Mesothelial cell of epicardium (in vitro differentiated cells): ENCODE measurements at regions not wholly inside any gene's neighbourhood (a gene's known extent, or its start where the extent isn't known, plus 50 kb on each side); places are given as distances from the start of the nearest gene placed in this dataset.

Experiments used
- DNase-seq, 2 experiments: peaks; one replicate each; pipeline ENCODE4 v3.0.0; 2021; ENCODE audit warnings: low spot score in 2 of 2; ENCODE audit not compliant: unreplicated experiment in 2 of 2
- H3K27ac Mint-ChIP-seq: 2 replicates; pipeline ENCODE4 v1.8.0; 2021; ENCODE audit warnings: mixed read lengths
- H3K27me3 Mint-ChIP-seq: 2 replicates; pipeline ENCODE4 v1.8.0; 2021; ENCODE audit warnings: low read depth, mixed read lengths
- H3K36me3 Mint-ChIP-seq: 2 replicates; pipeline ENCODE4 v1.8.0; 2021; ENCODE audit warnings: mixed read lengths
- H3K4me1 Mint-ChIP-seq: 2 replicates; pipeline ENCODE4 v1.8.0; 2021; ENCODE audit warnings: mixed read lengths
- H3K4me3 Mint-ChIP-seq: 2 replicates; pipeline ENCODE4 v1.8.0; 2021; ENCODE audit warnings: mild to moderate bottlenecking, moderate library complexity, mixed read lengths
- H3K9me3 Mint-ChIP-seq: 2 replicates; pipeline ENCODE4 v1.8.0; 2021; ENCODE audit warnings: mixed read lengths
- CTCF ChIP-seq: fragments of 200-600 bp; sonication (generic); IDR thresholded peaks from one replicate; pipeline ENCODE4 v1.5.0; 2021; ENCODE audit warnings: antibody characterized with exemption; ENCODE audit not compliant: unreplicated experiment

GRCh38 chr2:18067588-18068384, 189.3 kb downstream of the KCNS3 start:
- H3K27me3 Mint-ChIP-seq: peaks cover 16% of the 10 kb centered on the region
- H3K36me3 Mint-ChIP-seq: no peaks in the 10 kb centered on the region
- DNase-seq: no peak
- no peaks in the 10 kb centered on the region for H3K9me3 Mint-ChIP-seq
- peaks cover 43% of the 10 kb centered on the region for H3K4me1 Mint-ChIP-seq
- H3K4me3 Mint-ChIP-seq: no peak overlapping the region
- no peak overlapping the region for H3K27ac Mint-ChIP-seq
- TF ChIP-seq CTCF: no peak

GRCh38 chr2:18066894-18067293, 188.4 kb downstream of the KCNS3 start:
- Mint-ChIP-seq H3K27ac (no peak overlapping the region), H3K4me3 (no peak overlapping the region), H3K4me1 (peaks cover 43% of the 10 kb centered on the region), H3K36me3 (no peaks in the 10 kb centered on the region), H3K9me3 (no peaks in the 10 kb centered on the region), H3K27me3 (peaks cover 9% of the 10 kb centered on the region)
- TF ChIP-seq CTCF: no peak
- no peak for DNase-seq

GRCh38 chr2:18066066-18066465, 187.6 kb downstream of the KCNS3 start:
- no peaks in the 10 kb centered on the region for H3K9me3 Mint-ChIP-seq
- no peak overlapping the region for H3K27ac Mint-ChIP-seq
- DNase-seq: no peak
- no peaks in the 10 kb centered on the region for H3K36me3 Mint-ChIP-seq
- H3K4me3 Mint-ChIP-seq: no peak overlapping the region
- H3K27me3 Mint-ChIP-seq: peaks cover 9% of the 10 kb centered on the region
- TF ChIP-seq CTCF: no peak
- peaks cover 43% of the 10 kb centered on the region for H3K4me1 Mint-ChIP-seq

- H3K4me3 Mint-ChIP-seq: no peak overlapping the region
- peaks cover 9% of the 10 kb centered on the region for H3K27me3 Mint-ChIP-seq
- peaks cover 43% of the 10 kb centered on the region for H3K4me1 Mint-ChIP-seq
- no peaks in the 10 kb centered on the region for H3K9me3 Mint-ChIP-seq
- no peaks in the 10 kb centered on the region for H3K36me3 Mint-ChIP-seq
- no peak for TF ChIP-seq CTCF
- peak overlapping the region; percentile 74 for H3K27ac Mint-ChIP-seq
- DNase-seq: no peak
Observed at GRCh38 chr2:18065249-18065648, 186.8 kb downstream of the KCNS3 start.

GRCh38 chr2:18063826-18064470, 185.5 kb downstream of the KCNS3 start:
- DNase-seq: no peak
- Mint-ChIP-seq H3K36me3 (no peaks in the 10 kb centered on the region), H3K4me3 (no peak overlapping the region), H3K27ac (peak overlapping the region; percentile 54), H3K9me3 (no peaks in the 10 kb centered on the region), H3K4me1 (peaks cover 43% of the 10 kb centered on the region), H3K27me3 (peaks cover 8% of the 10 kb centered on the region)
- no peak for TF ChIP-seq CTCF
